Kasumi-1 (cell line): ENCODE measurements at regions not wholly inside any gene's neighbourhood (a gene's known extent, or its start where the extent isn't known, plus 50 kb on each side); places are given as distances from the start of the nearest gene placed in this dataset.

ENCODE experiments used
- DNase-seq, 2 experiments: peaks; one replicate each; lab custom pipeline; 2025; lab: John Stamatoyannopoulos, UW

- no peak for DNase-seq
Observed at GRCh38 chr3:104474011-104474410, 892.7 kb upstream of the ALCAM start.

- no peak for DNase-seq
Observed at GRCh38 chr3:104503022-104503421, 863.7 kb upstream of the ALCAM start.

DNA sequence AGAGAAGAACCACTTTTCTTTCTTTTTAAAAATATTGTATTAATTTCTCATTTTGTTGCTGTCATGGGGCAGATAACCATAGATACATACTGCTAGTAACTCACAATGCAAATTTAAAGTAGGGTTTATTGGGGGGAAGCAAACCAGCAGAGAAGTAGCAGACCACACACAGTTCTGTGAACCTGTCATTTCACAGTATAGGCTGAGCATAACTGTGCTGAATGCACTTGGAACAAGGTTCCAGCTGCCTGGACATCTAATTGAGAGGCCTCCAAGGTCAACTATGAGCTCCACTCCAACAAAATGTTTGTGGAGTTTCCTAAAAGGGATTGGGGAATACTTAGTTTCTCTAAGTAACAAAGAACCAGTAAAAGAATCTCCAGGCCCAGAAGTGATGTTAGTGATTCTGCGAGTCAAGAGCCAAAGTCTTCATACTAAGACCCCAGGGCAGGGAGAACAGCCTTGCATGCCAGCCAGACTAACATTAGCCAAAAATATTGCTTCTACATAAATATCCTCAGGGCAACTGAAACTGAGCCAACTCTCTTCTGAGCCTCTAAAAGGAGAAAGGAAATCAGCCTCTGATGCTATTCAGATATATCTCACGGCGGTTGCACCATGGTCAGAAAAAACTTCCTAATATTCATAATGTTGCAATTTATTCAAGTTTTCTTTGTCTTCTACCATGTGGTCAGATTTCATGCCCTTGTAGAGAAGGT is 856.4 kb upstream of the ALCAM start:
- no peak for DNase-seq

DNA sequence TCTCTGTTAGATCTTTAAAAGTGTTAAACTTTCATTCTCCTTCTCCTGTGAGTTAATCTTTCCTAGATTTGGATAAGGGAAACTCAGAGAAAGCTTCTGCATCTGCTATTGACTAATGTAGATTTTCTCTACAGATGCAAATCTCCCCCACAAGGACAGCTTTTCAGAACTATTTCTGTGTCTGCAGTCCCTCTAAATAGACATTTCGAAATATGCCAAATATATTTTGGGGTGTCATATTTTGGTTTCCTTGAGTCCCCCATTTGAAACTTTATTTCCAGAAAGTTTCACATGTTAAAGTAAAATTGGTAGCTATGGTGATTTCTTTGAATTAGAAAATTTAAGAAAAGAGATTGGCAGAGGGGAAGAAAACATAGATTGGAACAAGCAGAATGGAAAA is 852.3 kb upstream of the ALCAM start:
- DNase-seq = no peak

- DNase-seq = no peak
Observed at GRCh38 chr3:104514776-104515175, 851.9 kb upstream of the ALCAM start.

DNA sequence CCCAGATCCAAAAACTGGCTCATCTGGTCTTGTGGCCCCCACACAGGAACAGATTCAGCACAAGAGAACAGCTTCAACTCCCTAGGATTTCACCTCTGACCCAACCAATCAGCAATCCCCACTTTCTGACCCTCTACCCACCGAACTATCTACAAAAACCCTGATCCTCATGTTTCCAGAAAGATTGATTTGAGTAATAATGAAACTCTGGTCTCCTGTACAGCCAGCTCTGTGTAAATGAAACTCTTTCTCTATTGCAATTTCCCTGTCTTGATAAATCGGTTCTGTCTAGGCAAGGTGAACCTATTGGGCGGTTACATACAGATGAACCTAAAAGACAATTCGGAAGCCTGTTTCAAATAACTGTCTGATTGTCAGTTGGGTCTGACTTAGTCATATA is 847.6 kb upstream of the ALCAM start:
- no peak for DNase-seq

DNA sequence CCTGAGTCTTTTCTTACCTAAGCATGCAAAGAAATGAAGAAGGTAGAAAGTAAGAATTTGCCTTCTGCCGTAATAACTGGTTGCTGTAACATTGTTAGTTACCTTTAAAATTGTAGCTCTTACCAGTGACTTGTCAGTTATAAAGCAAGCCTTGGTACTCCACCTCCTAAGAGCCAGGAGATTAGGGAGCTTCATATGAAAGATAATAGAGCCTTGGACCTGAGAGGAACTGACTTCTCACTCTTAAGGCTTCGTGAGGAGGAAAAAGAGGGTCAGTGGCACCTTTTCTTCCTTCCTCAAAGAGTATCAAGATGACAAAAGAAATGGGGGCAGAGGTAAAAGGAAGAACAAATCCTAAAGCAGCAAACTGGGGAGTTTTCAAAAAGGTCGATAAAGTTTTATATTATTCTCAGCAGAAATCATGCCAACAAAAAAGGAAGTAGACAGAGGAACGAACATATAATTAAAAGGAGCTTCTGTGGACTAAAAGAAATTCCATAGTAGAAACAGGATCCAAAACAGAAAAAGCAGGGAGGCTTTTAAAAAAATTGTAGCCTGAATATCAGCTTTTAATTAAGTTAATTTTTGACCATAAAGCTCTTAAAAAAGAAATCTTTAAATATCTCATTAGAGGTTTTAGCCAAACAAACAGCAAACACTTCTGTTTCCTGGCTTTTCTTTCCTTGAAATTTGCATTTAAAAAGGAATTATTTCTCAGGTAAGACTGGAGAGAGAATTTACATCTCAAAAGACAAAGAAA is 847.1 kb upstream of the ALCAM start:
- peak; percentile 13 to 22 for DNase-seq

- DNase-seq = no peak
Observed at GRCh38 chr3:104520228-104520655, 846.5 kb upstream of the ALCAM start.

- DNase-seq = no peak
Observed at GRCh38 chr3:104521606-104522336, 844.9 kb upstream of the ALCAM start.

- DNase-seq = peak in 1 of 2 experiments; percentile 6
Observed at GRCh38 chr3:104523136-104523535, 843.6 kb upstream of the ALCAM start.

DNA sequence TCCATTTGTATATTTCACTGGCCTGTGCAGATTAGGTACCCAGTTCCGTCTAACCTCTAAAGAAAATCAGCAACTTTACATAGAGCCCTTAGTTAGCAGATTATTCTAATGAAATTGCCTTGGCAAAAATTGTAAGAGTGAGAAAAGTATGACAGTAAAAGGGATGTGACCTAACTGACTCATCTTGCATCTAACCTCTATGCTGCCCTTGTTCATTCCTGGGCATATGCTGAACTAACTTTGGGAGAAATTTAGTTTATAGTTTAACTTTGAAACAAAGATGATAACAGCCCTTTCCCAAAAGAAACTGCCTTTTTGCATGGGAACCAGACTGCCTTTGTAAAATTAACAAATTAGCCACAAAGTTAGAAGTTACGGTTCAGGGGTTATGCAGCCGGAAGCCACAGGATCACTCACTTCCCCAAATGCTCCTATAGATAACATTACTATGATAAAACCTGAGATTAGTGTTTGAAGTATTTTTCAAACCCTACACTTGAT is 839.8 kb upstream of the ALCAM start:
- DNase-seq = peak; percentile 79 to 87

GRCh38 chr3:104530934-104531333 is 835.8 kb upstream of the ALCAM start:
- DNase-seq = no peak

GRCh38 chr3:104536715-104537114 is 830.0 kb upstream of the ALCAM start:
- no peak for DNase-seq

DNA sequence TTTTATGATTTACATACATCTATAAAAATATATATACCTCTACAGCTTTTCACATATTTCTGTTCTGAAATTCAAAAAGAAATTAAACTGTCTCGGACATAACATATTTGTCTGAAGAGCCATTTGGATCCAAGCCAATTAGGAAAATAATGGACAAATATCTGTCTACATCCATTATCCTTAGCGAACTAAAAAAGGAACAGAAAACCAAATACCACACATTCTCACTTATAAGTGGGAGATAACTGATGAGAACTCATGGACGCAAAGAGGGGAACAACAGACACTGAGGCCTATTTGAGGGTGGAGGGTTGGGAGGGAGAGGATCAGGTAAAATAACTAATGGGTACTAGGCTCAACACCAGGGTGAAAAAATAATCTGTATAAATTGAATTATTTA is 829.4 kb upstream of the ALCAM start:
- DNase-seq = no peak

GRCh38 chr3:104546301-104546700 is 820.4 kb upstream of the ALCAM start:
- no peak for DNase-seq

GRCh38 chr3:104547031-104547430 is 819.7 kb upstream of the ALCAM start:
- DNase-seq = no peak

- no peak for DNase-seq
Observed at GRCh38 chr3:104548401-104548800, 818.3 kb upstream of the ALCAM start.

DNA sequence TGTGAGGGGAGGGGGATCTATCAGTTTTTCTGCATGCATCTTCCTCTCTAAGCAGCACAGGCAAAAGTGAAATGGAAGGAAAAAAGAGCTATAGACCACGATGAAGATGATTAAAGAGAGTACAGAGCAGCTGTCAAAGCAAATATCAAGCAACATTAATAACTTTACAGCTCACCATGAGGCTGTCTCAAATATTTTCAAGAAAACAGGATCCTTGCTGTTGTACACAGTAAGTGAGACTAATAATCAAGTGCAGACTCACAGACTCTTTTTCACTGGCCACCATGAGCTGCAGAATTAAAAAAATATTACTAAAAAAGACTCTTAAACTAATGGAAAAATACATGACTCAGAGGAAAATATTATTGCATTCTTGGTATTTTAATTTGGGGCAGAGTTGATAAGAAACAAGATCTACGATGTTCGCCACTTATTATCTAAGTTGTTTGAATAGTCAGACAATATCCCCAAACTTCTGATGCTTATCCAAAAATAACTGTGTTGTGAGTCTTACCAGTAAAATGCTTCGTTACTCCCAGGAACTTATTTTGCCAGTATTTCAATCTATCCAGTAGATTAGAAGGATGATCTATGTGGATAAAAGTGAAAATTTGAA is 817.5 kb upstream of the ALCAM start:
- DNase-seq = no peak

GRCh38 chr3:104553121-104553520 is 813.6 kb upstream of the ALCAM start:
- DNase-seq = no peak

- no peak for DNase-seq
Observed at GRCh38 chr3:104554425-104554824, 812.3 kb upstream of the ALCAM start.

DNA sequence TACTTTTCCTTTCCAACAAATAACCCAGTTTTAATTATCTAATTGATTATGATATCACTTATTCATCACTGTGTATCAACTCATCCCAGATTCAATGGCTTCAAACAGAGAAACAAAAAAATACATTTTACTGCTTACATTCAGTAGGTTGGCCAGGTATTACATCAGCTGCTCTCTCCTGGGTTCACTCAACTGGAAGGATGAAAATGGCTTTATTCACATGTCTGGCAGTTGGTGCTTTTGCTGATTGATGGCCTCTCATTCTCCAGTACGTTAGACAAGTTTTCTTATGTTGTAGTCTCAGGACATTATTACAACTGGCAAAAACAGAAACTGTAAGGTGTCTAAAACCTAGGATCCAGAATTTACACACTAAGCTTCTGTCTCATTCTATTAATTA is 811.0 kb upstream of the ALCAM start:
- DNase-seq = no peak

GRCh38 chr3:104556372-104557078 is 810.2 kb upstream of the ALCAM start:
- DNase-seq = peak; percentile 82 to 87
